ENCODE measurements at regions not wholly inside any gene's neighbourhood (a gene's known extent, or its start where the extent isn't known, plus 50 kb on each side); places are given as distances from the start of the nearest gene placed in this dataset.

DNA sequence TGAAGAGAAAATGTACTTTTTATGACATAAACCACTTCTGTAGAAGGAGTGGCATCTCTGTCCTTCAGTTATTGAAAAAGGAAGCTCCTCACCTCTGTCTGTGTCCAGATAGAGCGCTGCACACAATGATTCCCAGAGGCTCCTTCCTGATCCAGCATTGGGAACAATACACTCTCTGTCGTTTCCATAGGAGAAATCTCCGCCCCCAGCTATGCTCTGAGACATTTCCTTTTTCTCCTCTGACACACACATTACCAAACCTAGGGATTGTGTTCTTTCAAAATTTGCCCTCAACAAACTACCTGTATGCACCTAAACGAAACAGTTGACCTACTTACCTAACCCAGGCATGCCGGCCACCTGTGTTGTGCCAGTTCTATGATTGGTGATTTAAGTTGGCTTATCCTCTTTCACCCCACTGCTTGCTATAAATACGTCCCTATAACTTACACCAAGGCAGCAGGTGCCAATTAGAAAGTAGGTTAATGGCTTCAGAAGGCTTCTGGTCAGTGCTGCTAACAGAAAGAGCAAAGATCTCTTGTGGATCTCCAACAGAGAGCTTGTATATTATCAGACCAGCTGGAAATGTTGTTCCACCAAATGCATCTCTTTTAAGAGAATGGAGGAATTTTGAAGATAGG is 140.1 kb upstream of the JCAD start:
- no peak for TF ChIP-seq POLR2A (IDR thresholded peaks at IDR 0.05)
- TF ChIP-seq, protein P1, sequence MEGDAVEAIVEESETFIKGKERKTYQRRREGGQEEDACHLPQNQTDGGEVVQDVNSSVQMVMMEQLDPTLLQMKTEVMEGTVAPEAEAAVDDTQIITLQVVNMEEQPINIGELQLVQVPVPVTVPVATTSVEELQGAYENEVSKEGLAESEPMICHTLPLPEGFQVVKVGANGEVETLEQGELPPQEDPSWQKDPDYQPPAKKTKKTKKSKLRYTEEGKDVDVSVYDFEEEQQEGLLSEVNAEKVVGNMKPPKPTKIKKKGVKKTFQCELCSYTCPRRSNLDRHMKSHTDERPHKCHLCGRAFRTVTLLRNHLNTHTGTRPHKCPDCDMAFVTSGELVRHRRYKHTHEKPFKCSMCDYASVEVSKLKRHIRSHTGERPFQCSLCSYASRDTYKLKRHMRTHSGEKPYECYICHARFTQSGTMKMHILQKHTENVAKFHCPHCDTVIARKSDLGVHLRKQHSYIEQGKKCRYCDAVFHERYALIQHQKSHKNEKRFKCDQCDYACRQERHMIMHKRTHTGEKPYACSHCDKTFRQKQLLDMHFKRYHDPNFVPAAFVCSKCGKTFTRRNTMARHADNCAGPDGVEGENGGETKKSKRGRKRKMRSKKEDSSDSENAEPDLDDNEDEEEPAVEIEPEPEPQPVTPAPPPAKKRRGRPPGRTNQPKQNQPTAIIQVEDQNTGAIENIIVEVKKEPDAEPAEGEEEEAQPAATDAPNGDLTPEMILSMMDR (IDR thresholded peaks at IDR 0.05) = no peak

All from uterus (tissue), 2 donors.